ENCODE measurements at regions not wholly inside any gene's neighbourhood (a gene's known extent, or its start where the extent isn't known, plus 50 kb on each side); places are given as distances from the start of the nearest gene placed in this dataset.

DNA sequence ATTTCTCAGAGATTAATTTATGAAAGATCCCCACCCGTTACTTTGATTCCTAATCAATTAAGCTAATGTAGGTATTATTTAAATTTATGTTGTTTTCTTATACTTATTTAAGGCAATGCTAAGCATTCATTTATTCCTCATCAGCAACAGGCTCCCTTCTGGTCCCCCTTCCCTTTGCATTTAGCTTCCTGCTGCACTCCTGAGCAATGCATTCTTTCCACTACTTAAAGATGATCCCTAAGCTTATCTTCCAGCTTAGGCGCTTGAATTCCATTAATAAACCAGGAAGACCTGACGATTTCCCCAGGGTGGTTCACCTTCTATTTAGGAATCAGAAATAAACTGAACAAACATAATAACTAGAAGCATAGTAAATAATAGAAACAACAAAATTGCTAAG lies 1003.1 kb downstream of the FSTL5 start:
- no peaks in the 10 kb centered on the region for H3K4me1 Mint-ChIP-seq (ENCODE audit: low read depth)
- TF ChIP-seq, protein P1, sequence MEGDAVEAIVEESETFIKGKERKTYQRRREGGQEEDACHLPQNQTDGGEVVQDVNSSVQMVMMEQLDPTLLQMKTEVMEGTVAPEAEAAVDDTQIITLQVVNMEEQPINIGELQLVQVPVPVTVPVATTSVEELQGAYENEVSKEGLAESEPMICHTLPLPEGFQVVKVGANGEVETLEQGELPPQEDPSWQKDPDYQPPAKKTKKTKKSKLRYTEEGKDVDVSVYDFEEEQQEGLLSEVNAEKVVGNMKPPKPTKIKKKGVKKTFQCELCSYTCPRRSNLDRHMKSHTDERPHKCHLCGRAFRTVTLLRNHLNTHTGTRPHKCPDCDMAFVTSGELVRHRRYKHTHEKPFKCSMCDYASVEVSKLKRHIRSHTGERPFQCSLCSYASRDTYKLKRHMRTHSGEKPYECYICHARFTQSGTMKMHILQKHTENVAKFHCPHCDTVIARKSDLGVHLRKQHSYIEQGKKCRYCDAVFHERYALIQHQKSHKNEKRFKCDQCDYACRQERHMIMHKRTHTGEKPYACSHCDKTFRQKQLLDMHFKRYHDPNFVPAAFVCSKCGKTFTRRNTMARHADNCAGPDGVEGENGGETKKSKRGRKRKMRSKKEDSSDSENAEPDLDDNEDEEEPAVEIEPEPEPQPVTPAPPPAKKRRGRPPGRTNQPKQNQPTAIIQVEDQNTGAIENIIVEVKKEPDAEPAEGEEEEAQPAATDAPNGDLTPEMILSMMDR (IDR thresholded peaks at IDR 0.05), result no peak
- ATAC-seq (no peak), DNase-seq (no peak)
- ChIA-PET POLR2A (no interaction called here), CTCF (no interaction called here)
- intact Hi-C loops (cut with micrococcal nuclease), result no loop called here
- H3K27me3 Mint-ChIP-seq, result no peaks in the 10 kb centered on the region
- H3K27ac Mint-ChIP-seq, result no peak overlapping the region
- H3K36me3 Mint-ChIP-seq (ENCODE audit: low read depth), result no peaks in the 10 kb centered on the region
- H3K9me3 Mint-ChIP-seq, result peaks cover 1% of the 10 kb centered on the region
- no peak overlapping the region for H3K4me3 Mint-ChIP-seq

DNA sequence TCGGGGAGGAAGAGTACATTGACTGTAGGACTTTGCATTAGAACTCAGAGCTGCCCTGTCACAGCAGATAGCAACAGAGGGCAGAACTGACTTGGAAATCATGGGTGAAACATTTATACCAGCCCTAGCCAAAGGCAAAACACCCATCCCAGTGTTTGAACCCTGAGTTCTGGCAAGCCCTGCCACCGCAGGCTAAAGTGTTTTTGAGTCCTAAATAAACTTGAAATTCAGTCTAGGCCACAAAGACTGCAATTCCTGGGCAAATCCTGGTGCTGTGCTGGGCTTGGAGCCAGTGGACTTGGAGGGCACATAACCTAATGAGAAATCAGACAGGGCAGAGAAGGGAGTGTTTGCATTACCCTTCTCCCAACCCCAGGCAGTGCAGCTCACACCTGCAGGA lies 1015.7 kb downstream of the FSTL5 start:
- ChIA-PET POLR2A (no interaction called here), CTCF (no interaction called here)
- DNase-seq (no peak), ATAC-seq (no peak)
- TF ChIP-seq, protein P1 (IDR thresholded peaks at IDR 0.05), result no peak
- Mint-ChIP-seq H3K4me3 (no peak overlapping the region), H3K27me3 (no peaks in the 10 kb centered on the region), H3K9me3 (peaks cover 8% of the 10 kb centered on the region), H3K27ac (no peak overlapping the region), H3K36me3 (ENCODE audit: low read depth) (no peaks in the 10 kb centered on the region), H3K4me1 (ENCODE audit: low read depth) (no peaks in the 10 kb centered on the region)
- intact Hi-C loops (cut with micrococcal nuclease), result no loop called here

DNA sequence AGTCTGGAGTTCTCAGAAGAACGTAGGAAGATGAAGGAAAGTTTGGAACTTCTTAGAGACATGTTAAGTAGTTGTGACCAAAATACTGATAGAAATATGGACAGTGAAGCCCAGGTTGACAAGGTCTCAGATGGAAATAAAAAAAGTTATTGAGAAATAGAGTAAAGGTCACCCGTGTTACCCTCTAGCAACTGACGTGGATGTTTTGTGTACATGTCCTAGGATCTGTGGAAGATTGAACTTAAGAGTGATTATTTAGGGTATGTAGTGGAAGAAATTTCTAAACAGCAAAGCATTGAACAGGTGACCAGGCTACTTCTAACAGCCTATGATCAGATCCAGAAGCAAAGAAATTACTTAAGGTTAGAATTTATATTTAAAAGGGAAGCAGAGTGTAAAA lies 1020.4 kb downstream of the FSTL5 start:
- Mint-ChIP-seq H3K9me3 (peaks cover 11% of the 10 kb centered on the region), H3K36me3 (ENCODE audit: low read depth) (no peaks in the 10 kb centered on the region), H3K4me3 (no peak overlapping the region), H3K4me1 (ENCODE audit: low read depth) (no peaks in the 10 kb centered on the region), H3K27me3 (no peaks in the 10 kb centered on the region), H3K27ac (no peak overlapping the region)
- CTCF ChIA-PET, result no interaction called here
- POLR2A ChIA-PET, result no interaction called here
- DNase-seq (no peak), ATAC-seq (no peak)
- intact Hi-C loops (cut with micrococcal nuclease), result no loop called here
- TF ChIP-seq, protein P1 (IDR thresholded peaks at IDR 0.05), result no peak

DNA sequence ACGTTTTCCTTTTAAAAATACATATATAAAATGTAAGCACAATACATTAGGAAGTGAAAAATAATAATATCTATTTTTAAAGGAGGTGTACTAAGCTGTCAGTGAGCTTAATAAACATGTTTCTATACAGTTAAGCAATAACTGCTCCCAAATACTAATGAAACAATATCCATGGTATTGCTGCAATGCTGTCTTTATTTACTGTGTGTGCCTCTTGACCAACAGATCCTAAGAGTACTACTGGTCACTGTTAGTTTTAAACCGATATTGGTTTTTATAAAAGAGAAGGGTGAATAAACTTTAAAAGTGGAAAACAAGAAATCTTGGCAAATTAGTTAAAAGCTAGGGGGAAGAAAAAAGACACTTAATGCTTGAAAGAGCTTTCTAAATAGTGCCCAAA lies 1029.0 kb downstream of the FSTL5 start:
- H3K36me3 Mint-ChIP-seq (ENCODE audit: low read depth), result no peaks in the 10 kb centered on the region
- H3K4me1 Mint-ChIP-seq (ENCODE audit: low read depth), result no peaks in the 10 kb centered on the region
- ChIA-PET POLR2A (no interaction called here), CTCF (no interaction called here)
- no peak for DNase-seq
- no peak for ATAC-seq
- intact Hi-C loops (cut with micrococcal nuclease), result no loop called here
- TF ChIP-seq, protein P1 (IDR thresholded peaks at IDR 0.05), result no peak
- H3K27me3 Mint-ChIP-seq, result no peaks in the 10 kb centered on the region
- no peak overlapping the region for H3K4me3 Mint-ChIP-seq
- H3K27ac Mint-ChIP-seq, result no peak overlapping the region
- peaks cover 4% of the 10 kb centered on the region for H3K9me3 Mint-ChIP-seq

DNA sequence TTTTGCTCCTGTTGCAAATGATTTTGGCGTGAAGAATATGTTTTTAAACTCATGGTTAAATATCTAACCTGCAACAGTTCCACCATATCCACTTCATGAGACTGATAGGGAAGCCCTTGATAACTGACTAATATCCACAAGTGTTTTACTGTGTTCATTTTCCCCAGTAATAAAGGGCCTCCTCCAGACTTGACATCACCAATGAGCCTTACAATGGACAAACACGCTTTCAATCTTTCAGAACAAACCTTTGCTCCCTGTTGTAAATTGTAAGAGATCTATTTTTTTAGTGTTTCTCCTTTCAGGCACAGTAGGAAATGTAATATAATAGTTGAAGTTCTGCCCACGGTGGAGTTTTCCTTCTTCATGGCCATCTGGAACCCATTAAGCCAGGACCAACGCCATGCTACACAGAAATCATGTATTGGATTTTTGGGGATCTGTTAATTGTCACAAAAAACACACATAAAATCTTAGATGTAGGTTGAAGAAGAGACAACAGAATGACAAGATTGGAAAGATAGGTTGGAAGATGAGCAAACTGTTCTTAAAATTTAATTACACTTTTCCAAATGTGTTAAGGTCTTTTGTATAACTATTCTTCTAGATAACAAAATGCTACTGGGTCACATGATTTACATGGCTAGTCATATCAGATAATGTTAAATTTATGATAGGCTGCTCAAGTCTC lies 1030.1 kb downstream of the FSTL5 start:
- ChIA-PET CTCF (no interaction called here), POLR2A (no interaction called here)
- Mint-ChIP-seq H3K4me3 (no peak overlapping the region), H3K36me3 (ENCODE audit: low read depth) (no peaks in the 10 kb centered on the region), H3K27me3 (no peaks in the 10 kb centered on the region), H3K4me1 (ENCODE audit: low read depth) (no peaks in the 10 kb centered on the region), H3K27ac (no peak overlapping the region), H3K9me3 (no peaks in the 10 kb centered on the region)
- intact Hi-C loops (cut with micrococcal nuclease), result no loop called here
- TF ChIP-seq, protein P1 (IDR thresholded peaks at IDR 0.05), result no peak
- no peak for DNase-seq
- no peak for ATAC-seq
